ENCODE measurements at regions not wholly inside any gene's neighbourhood (a gene's known extent, or its start where the extent isn't known, plus 50 kb on each side); places are given as distances from the start of the nearest gene placed in this dataset.

DNA sequence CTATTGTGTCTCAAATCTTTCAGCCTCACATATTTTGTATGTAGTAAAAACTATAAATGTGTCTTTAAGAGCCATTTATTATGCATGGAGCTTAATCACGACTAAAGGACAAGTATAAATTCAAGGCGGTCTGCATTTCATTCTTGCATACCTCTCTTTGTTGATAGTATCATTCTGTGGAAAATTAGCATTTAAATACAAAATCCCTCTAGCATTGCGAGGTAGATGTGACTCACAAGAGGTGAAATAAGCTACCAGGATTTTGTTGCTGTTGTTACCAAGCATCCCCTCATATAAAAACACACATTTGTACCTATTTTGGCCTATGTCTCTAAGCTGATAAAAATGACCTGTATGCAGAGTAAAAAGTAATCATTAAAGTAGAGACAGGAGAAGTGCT lies 537.4 kb upstream of the LUZP2 start:
- no peaks in the 10 kb centered on the region for H3K4me1 Mint-ChIP-seq
- no peak overlapping the region for H3K4me3 Mint-ChIP-seq

DNA sequence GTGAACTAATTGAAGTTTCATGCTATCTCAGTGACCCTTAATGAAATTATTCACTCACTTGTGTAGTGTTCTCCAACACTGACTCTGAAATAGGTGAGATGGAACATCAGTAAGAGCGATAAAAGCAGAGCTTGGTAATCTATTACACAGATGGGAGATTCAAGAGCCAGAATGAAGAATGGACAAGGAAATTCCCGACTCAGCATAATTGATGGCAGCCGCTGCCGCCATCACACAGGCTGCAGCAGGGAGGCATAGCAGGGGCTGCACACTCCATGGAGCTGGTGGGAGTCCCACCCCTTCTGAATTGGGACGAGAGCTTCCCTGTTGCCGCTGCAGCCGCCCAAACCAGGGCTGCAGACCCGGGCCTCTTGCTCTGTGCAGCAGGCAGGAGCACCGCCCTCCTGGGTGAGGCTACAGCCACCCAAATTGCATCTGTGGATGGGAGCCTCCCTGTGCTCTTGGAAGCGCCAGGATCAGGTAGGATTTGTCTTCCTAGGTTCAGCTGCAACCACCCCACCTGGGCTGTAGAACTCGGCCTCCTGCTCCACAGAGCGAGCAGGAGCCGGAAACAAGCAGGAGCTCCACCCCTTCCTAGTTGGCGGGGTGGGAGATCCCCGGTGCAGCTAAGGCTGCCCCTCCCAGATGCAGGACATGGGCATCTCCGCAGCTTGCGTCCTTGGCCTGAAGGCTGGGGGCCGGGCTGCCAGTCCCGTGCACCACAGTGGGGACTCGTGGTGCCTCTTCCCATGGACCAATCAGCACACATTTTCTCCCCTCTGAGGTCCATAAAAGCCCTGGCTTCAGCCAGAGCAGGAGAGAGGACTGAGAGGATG lies 535.1 kb upstream of the LUZP2 start:
- Mint-ChIP-seq H3K4me3 (no peak overlapping the region), H3K27ac (no peak overlapping the region), H3K9me3 (no peaks in the 10 kb centered on the region), H3K27me3 (ENCODE audit: low read depth) (no peaks in the 10 kb centered on the region), H3K36me3 (ENCODE audit: low read depth) (no peaks in the 10 kb centered on the region), H3K4me1 (no peaks in the 10 kb centered on the region)
- no peak for TF ChIP-seq CTCF (IDR thresholded peaks at IDR 0.05; ENCODE audit: unreplicated experiment in 3 of 3)

More for the DNA sequence above, 537.4 kb upstream of the LUZP2 start:
- H3K27ac Mint-ChIP-seq = no peak overlapping the region
- H3K36me3 Mint-ChIP-seq (ENCODE audit: low read depth) = no peaks in the 10 kb centered on the region
- no peak for TF ChIP-seq CTCF (IDR thresholded peaks at IDR 0.05; ENCODE audit: unreplicated experiment in 3 of 3)
- no peaks in the 10 kb centered on the region for H3K27me3 Mint-ChIP-seq (ENCODE audit: low read depth)
- H3K9me3 Mint-ChIP-seq = no peaks in the 10 kb centered on the region

- H3K4me1 Mint-ChIP-seq = no peaks in the 10 kb centered on the region
- H3K9me3 Mint-ChIP-seq = no peaks in the 10 kb centered on the region
- no peak overlapping the region for H3K4me3 Mint-ChIP-seq
- H3K27me3 Mint-ChIP-seq (ENCODE audit: low read depth) = no peaks in the 10 kb centered on the region
- no peak overlapping the region for H3K27ac Mint-ChIP-seq
- TF ChIP-seq CTCF (IDR thresholded peaks at IDR 0.05; ENCODE audit: unreplicated experiment in 3 of 3) = no peak
- no peaks in the 10 kb centered on the region for H3K36me3 Mint-ChIP-seq (ENCODE audit: low read depth)
These were observed 523.6 kb upstream of the LUZP2 start for GRCh38 chr11:23973244-23973643.

DNA sequence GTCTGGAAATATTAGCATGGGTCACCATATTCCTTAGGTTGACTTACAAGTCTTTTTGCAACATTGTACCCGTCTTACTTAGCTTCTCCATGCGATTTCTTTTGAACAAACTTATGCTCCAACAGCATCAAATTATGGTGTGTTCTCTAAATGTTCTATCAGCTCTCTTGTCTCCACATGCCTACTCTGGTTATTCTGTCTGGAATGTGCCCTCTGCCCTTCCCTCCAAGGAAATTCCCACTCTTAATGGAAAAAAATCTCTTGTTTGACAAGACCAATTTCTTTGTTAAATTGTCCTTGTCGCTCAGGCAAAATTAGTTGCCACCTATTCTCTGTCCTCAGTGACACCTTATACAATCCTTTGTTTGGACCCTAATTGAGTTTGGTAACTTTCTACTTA lies 522.8 kb upstream of the LUZP2 start:
- H3K9me3 Mint-ChIP-seq = no peaks in the 10 kb centered on the region
- H3K4me3 Mint-ChIP-seq = no peak overlapping the region
- TF ChIP-seq CTCF (IDR thresholded peaks at IDR 0.05; ENCODE audit: unreplicated experiment in 3 of 3) = no peak
- no peak overlapping the region for H3K27ac Mint-ChIP-seq
- H3K36me3 Mint-ChIP-seq (ENCODE audit: low read depth) = no peaks in the 10 kb centered on the region
- H3K27me3 Mint-ChIP-seq (ENCODE audit: low read depth) = no peaks in the 10 kb centered on the region
- H3K4me1 Mint-ChIP-seq = no peaks in the 10 kb centered on the region

DNA sequence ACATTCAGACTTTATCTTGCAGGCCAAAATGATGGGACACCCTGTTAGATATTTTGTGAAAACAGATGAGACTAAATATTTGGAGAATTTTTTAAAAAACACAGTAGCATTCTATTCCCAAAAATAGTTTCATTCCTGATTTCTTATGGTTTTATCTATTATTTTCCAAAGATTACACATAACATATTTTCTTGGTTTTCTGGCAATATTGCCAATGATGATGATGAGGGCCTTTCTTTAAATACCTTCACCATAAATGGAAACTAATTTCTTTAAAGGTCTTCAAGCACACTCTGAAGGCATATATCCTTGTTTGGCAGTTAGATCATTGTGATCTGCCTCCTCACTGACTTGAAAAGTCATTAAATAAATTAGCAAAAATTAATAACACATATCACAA lies 522.3 kb upstream of the LUZP2 start:
- Mint-ChIP-seq H3K36me3 (ENCODE audit: low read depth) (no peaks in the 10 kb centered on the region), H3K4me1 (no peaks in the 10 kb centered on the region), H3K4me3 (no peak overlapping the region), H3K27me3 (ENCODE audit: low read depth) (no peaks in the 10 kb centered on the region), H3K9me3 (no peaks in the 10 kb centered on the region), H3K27ac (no peak overlapping the region)
- no peak for TF ChIP-seq CTCF (IDR thresholded peaks at IDR 0.05; ENCODE audit: unreplicated experiment in 3 of 3)

DNA sequence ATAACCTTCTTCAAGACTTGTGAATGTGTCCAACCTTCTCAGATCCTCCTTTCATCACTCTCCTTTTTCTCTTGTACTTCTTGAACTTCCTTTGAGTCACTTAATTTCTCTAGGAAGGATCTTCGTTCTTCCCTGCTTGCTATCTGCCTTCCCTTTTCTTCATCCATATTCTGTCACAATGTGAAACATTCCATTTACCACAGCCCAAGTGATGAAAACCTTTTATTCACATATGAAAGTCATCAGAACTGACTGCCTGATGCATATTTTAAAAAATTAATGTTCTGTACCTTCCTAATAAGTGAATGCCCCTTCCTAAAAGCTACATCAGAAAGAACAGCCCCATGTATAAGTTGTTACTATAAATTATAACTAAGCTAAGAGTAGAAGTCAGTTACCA lies 520.4 kb upstream of the LUZP2 start:
- no peaks in the 10 kb centered on the region for H3K36me3 Mint-ChIP-seq (ENCODE audit: low read depth)

More for the DNA sequence above, 520.4 kb upstream of the LUZP2 start:
- H3K27ac Mint-ChIP-seq = no peak overlapping the region
- no peak for TF ChIP-seq CTCF (IDR thresholded peaks at IDR 0.05; ENCODE audit: unreplicated experiment in 3 of 3)
- no peak overlapping the region for H3K4me3 Mint-ChIP-seq
- H3K4me1 Mint-ChIP-seq = no peaks in the 10 kb centered on the region
- H3K9me3 Mint-ChIP-seq = no peaks in the 10 kb centered on the region
- H3K27me3 Mint-ChIP-seq (ENCODE audit: low read depth) = no peaks in the 10 kb centered on the region
